Aorta (tissue), 5 donors: ENCODE measurements at regions not wholly inside any gene's neighbourhood (a gene's known extent, or its start where the extent isn't known, plus 50 kb on each side); places are given as distances from the start of the nearest gene placed in this dataset.

Experiments
- ATAC-seq: fragments of 200-7000 bp; cut with Tn5 transposase; one replicate; pipeline ENCODE4 v1.9.1; 2022; ENCODE audit warnings: moderate library complexity; ENCODE audit not compliant: low FRiP score
- DNase-seq, 2 donors: peaks; one replicate each; pipeline ENCODE4 v3.0.0-alpha.2; 2020
- H3K27ac ChIP-seq, 2 donors: one replicate each; pipeline ENCODE4 v1.5.1; 2013; ENCODE audit warnings: low read length in 2 of 2, mild to moderate bottlenecking in 2 of 2, moderate library complexity in 2 of 2, control low read depth in 1 of 2, inconsistent platforms in 1 of 2, low read depth in 1 of 2
- H3K27me3 ChIP-seq, 2 donors: one replicate each; pipeline ENCODE4 v1.6.1; 2013; ENCODE audit warnings: control low read depth in 1 of 2, low read length in 1 of 2, mild to moderate bottlenecking in 1 of 2, moderate library complexity in 1 of 2; ENCODE audit not compliant: insufficient read depth in 2 of 2, control insufficient read depth in 1 of 2
- H3K36me3 ChIP-seq, 2 donors: one replicate each; pipeline ENCODE4 v1.6.1; 2013; ENCODE audit warnings: control low read depth in 1 of 2, low read length in 1 of 2, mild to moderate bottlenecking in 1 of 2; ENCODE audit not compliant: insufficient read depth in 2 of 2, control insufficient read depth in 1 of 2
- H3K4me1 ChIP-seq, 2 donors: one replicate each; pipeline ENCODE4 v1.6.1; 2013; ENCODE audit warnings: low read length in 2 of 2, control low read depth in 1 of 2, mild to moderate bottlenecking in 1 of 2, moderate library complexity in 1 of 2; ENCODE audit not compliant: insufficient read depth in 2 of 2, control insufficient read depth in 1 of 2
- H3K4me3 ChIP-seq, 2 donors: one replicate each; pipeline ENCODE4 v1.5.1; 2013; ENCODE audit warnings: low read length in 2 of 2, control low read depth in 1 of 2, mild to moderate bottlenecking in 1 of 2
- H3K9me3 ChIP-seq: one replicate; pipeline ENCODE4 v1.6.1; 2013; ENCODE audit warnings: mild to moderate bottlenecking, low read length; ENCODE audit not compliant: control insufficient read depth
- whole genome bisulfite sequencing, 2 donors: extraction: QIAGEN DNeasy Blood & Tissue Kit; methylation state at CpG; one replicate each; pipeline ENCODE4 v1.1.7; 2013; 5-methylcytosine and 5-hydroxymethylcytosine counted together
- intact Hi-C, 2 donors: fragments of 100-400 bp; cut with DNase I; formaldehyde crosslinking; loops; one replicate each; pipeline versions ENCODE4 v1.14.2 to v1.15.0; 2022
- donor health status: healthy with polysubstance abuse.
- donor health status: Bipolar disorder and iron deficiency.
- donor health status: DM: no; HTN: no; CAD: no.
- donor health status: DM: no; HTN: no; CAD: no.
- donor health status: DM: yes; HTN: yes; CAD: no.

DNA sequence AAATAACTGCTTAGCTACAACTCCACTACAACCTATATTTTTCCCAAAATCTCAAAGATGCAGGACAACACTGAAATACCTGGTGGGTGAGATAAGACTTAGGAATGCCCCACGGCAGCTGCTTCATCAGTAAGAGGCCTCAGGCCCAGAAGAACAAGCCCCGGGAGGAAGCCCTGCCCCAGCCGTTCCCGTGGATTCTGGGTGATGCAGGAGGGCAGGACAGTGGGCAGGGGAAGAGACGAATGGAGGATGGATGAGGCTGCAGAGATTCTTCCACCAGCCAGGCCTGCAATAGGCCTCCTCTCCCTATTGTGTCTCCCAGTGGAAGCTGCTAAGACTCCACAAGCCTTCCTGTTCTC lies 197.9 kb upstream of the HDAC4 start:
- Histone ChIP-seq H3K27me3 (no peaks in the 10 kb centered on the region), H3K4me3 (no peak overlapping the region), H3K27ac (no peak overlapping the region), H3K4me1 (no peaks in the 10 kb centered on the region), H3K9me3 (peaks cover under 1% of the 10 kb centered on the region), H3K36me3 (no peaks in the 10 kb centered on the region)
- 67 to 76% methylated on average over 5 of the region's 5 CpGs for WGBS, 2 donors
- intact Hi-C loops: no loop called here
- peak in 1 of 2 donors; percentile 69 for DNase-seq
- ATAC-seq: no peak

DNA sequence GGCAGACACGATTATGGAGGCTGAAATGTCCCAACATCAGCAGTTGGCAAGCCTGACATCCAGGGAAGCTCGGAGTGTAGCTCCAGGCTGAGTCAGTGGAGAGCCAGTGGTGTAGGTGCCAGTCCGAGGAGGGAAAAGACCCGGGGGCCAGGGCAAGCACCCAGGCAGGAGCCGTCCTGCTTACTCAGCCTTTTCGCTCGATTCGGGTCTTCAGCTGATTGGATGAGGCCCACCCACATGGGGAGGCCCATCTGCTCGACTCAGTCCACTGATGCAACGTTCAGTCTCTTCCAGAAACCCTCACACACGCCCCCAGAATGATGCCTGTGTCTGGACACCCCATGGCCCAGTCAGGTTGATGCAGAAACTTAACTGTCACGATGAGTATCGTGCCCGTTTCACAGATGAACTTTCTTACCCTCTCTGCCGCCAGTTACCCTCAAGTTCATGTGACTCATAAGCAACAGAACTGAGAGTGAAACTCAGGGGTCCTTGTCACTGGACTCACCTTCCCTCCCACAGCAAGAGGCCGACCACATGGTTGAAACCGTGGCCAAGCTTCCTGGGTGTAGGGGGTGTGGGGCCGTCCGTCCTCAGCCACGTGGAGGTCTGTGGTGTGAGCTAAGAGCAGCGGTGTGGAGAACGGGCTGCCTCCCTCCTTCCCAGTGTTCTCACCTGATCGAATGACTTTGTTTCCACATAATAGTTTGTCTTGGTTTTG lies 197.4 kb upstream of the HDAC4 start:
- ATAC-seq (no peak), DNase-seq (peak; percentile 38 to 57)
- Histone ChIP-seq H3K27ac (no peak overlapping the region), H3K27me3 (no peaks in the 10 kb centered on the region), H3K36me3 (no peaks in the 10 kb centered on the region), H3K4me3 (no peak overlapping the region), H3K9me3 (no peaks in the 10 kb centered on the region), H3K4me1 (no peaks in the 10 kb centered on the region)
- WGBS, 2 donors: 80 to 86% methylated on average over 23 of the region's 23 CpGs
- intact Hi-C loops: no loop called here

- intact Hi-C loops: no loop called here
- WGBS, 2 donors: 90 to 97% methylated on average over 6 of the region's 6 CpGs
- no peaks in the 10 kb centered on the region for H3K27me3 ChIP-seq
- no peak overlapping the region for H3K4me3 ChIP-seq
- ATAC-seq (no peak), DNase-seq (peak; percentile 23 to 46)
- H3K9me3 ChIP-seq: no peaks in the 10 kb centered on the region
- H3K4me1 ChIP-seq: no peaks in the 10 kb centered on the region
- H3K27ac ChIP-seq: no peak overlapping the region
- no peaks in the 10 kb centered on the region for H3K36me3 ChIP-seq
Measured at GRCh38 chr2:239597216-239597615, 196.4 kb upstream of the HDAC4 start.

DNA sequence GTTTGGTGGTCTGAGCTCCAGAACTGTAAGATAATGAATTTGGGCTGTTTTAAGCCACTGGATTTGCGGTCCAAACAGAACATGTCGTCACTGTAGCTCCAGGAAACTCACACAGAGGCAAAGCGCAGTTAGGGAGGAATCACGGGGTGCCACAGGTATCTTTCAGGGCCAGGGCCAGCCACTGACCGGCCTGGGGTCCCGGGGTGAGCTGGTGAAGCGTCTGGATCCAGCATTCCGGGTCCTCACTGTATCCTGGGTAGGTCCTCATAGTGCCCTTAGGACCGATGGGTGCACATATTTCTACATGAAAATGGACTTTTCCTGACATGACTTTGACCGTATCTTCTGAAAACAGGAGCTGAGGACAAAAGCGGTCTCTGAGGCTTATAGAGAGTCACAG lies 196.0 kb upstream of the HDAC4 start:
- DNase-seq (peak in 1 of 2 donors; percentile 33), ATAC-seq (no peak)
- no peak overlapping the region for H3K4me3 ChIP-seq
- H3K27me3 ChIP-seq: no peaks in the 10 kb centered on the region
- no peaks in the 10 kb centered on the region for H3K36me3 ChIP-seq
- 87 to 89% methylated on average over 11 of the region's 11 CpGs for WGBS, 2 donors
- H3K4me1 ChIP-seq: no peaks in the 10 kb centered on the region
- H3K27ac ChIP-seq: no peak overlapping the region
- H3K9me3 ChIP-seq: no peaks in the 10 kb centered on the region
- intact Hi-C loops: no loop called here

DNA sequence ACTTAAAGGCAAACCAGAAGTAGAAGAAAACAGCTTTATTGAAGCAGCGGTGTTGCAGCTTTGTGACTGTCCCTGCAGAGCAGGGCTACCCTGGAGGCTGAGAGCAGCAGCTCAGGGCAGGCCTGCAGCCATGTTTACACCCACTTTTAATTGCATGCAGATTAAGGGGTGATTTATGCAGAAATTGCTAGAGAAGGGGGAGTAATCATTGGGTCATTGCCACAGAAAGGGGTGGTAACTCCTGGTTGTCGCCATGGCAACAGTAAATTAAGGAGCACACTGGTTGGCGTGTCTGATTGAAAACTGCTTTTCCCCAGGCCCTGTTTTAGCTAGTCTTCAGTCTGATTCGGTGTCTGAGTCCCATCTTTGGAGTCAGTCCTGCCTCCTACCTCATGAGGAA lies 195.4 kb upstream of the HDAC4 start:
- Histone ChIP-seq H3K36me3 (no peaks in the 10 kb centered on the region), H3K4me1 (no peaks in the 10 kb centered on the region), H3K9me3 (no peaks in the 10 kb centered on the region), H3K27ac (no peak overlapping the region), H3K4me3 (no peak overlapping the region), H3K27me3 (no peaks in the 10 kb centered on the region)
- intact Hi-C loops: no loop called here
- WGBS, 2 donors: 83 to 89% methylated on average over 4 of the region's 4 CpGs
- peak in 1 of 2 donors; percentile 23 for DNase-seq
- ATAC-seq: no peak

DNA sequence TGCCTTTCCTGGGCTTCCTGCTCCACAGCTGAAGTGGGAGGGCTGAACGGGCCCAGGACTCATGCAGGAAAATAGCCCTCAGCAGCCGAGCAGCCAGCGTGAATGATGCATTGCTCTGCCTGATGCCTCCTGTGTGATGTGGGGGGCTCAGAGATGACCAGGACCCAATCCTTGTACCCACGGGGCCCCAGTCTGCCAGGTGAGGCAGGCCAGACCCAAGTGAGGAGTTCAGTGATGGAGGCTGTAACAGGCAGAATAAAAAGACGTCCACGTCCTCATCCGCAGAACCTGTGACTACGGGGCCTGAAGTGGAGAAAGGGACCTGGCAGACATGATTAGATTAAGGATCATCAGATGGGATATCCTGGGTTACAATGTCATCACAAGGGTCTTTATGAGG lies 194.9 kb upstream of the HDAC4 start:
- Histone ChIP-seq H3K4me1 (no peaks in the 10 kb centered on the region), H3K4me3 (no peak overlapping the region), H3K27ac (no peak overlapping the region), H3K27me3 (no peaks in the 10 kb centered on the region), H3K9me3 (no peaks in the 10 kb centered on the region), H3K36me3 (no peaks in the 10 kb centered on the region)
- 88 to 92% methylated on average over 8 of the region's 8 CpGs for WGBS, 2 donors
- DNase-seq (peak; percentile 24 to 53), ATAC-seq (no peak)
- intact Hi-C loops: no loop called here

GRCh38 chr2:239594772-239595608 lies 194.2 kb upstream of the HDAC4 start:
- intact Hi-C loops: no loop called here
- no peak for ATAC-seq
- WGBS, 2 donors: 89 to 91% methylated on average over 20 of the region's 20 CpGs
- H3K4me3 ChIP-seq: no peak overlapping the region
- H3K4me1 ChIP-seq: no peaks in the 10 kb centered on the region
- peak; percentile 26 to 54 for DNase-seq
- no peaks in the 10 kb centered on the region for H3K36me3 ChIP-seq
- H3K9me3 ChIP-seq: no peaks in the 10 kb centered on the region
- no peaks in the 10 kb centered on the region for H3K27me3 ChIP-seq
- no peak overlapping the region for H3K27ac ChIP-seq

DNA sequence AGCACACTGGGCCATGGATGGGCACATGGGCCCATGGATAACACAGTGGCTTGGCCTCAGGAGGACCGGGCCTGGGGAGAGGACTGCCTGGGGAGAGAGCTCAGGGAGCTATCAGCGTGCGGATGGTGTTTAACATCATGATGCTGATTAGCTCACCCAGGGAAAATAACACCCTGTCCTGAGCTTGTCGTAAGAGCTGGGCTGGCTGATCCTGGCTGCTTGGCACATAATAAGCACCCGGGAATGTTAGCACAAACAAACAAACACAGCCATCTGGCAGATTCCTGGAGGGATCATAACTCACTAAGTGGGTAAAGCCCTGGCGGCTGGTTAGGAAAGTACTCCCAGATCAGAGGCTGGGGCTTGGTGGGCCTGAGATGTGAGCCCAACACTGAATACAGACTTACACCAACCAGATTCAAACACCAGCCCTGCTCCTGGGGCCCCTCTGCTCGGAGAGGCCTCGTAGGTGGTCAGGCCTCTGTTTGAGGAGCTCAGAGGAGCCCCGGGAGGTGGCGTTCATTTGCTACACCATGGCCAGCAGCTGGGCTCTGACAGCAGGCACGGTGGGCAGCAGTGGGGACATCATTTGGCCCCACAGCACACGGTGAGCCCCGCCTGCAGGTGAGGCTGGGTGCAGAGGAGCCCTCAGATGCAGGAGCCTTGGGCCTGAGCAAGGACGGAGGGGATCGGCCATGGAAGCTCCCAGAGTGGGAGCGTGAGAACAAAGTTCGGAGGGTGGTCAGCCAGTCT lies 193.4 kb upstream of the HDAC4 start:
- Histone ChIP-seq H3K4me1 (no peaks in the 10 kb centered on the region), H3K27me3 (no peaks in the 10 kb centered on the region), H3K9me3 (no peaks in the 10 kb centered on the region), H3K36me3 (no peaks in the 10 kb centered on the region), H3K27ac (no peak overlapping the region), H3K4me3 (no peak overlapping the region)
- intact Hi-C loops: no loop called here
- no peak for ATAC-seq
- 57 to 67% methylated on average over 17 of the region's 17 CpGs for WGBS, 2 donors
- peak; percentile 24 to 66 for DNase-seq
